GM23248 (cell line): ENCODE measurements at regions not wholly inside any gene's neighbourhood (a gene's known extent, or its start where the extent isn't known, plus 50 kb on each side); places are given as distances from the start of the nearest gene placed in this dataset.
"Not testable (repeated sequence)": the region's sequence is repeated elsewhere in the genome, so short reads cannot be mapped to it uniquely, and the experiment has no call there.

Experiments used
- DNase-seq: peaks from one replicate; pipeline ENCODE4 v3.0.0-alpha.2; 2015
- H2AFZ ChIP-seq: fragments of 200-600 bp; sonication (generic); 2 replicates; pipeline ENCODE4 v1.6.1; 2016; ENCODE audit warnings: antibody characterized with exemption
- H3F3A ChIP-seq: fragments of 200-600 bp; sonication (generic); 2 replicates; pipeline ENCODE4 v1.6.1; 2016; ENCODE audit warnings: mild to moderate bottlenecking, antibody characterized with exemption, mixed run types; ENCODE audit not compliant: insufficient read depth
- H3K27ac ChIP-seq: fragments of 200-600 bp; sonication (generic); 2 replicates; pipeline ENCODE4 v1.5.1; 2016; ENCODE audit warnings: mild to moderate bottlenecking
- H3K27me3 ChIP-seq: fragments of 200-600 bp; sonication (generic); replicated peaks from 2 replicates; pipeline ENCODE4 v1.6.1; 2016; ENCODE audit warnings: mild to moderate bottlenecking; ENCODE audit not compliant: insufficient read depth
- H3K36me3 ChIP-seq: fragments of 200-600 bp; sonication (generic); 2 replicates; pipeline ENCODE4 v1.6.1; 2016; ENCODE audit warnings: low read depth, mild to moderate bottlenecking
- H3K4me1 ChIP-seq: fragments of 200-600 bp; sonication (generic); 2 replicates; pipeline ENCODE4 v1.6.1; 2016; ENCODE audit warnings: mild to moderate bottlenecking; ENCODE audit not compliant: insufficient read depth
- H3K4me2 ChIP-seq: fragments of 200-600 bp; sonication (generic); one replicate; pipeline ENCODE4 v1.6.1; 2016; ENCODE audit warnings: mild to moderate bottlenecking; ENCODE audit not compliant: unreplicated experiment
- H3K4me3 ChIP-seq: fragments of 200-600 bp; sonication (generic); 2 replicates; pipeline ENCODE4 v1.5.1; 2016; ENCODE audit warnings: mild to moderate bottlenecking
- H3K79me2 ChIP-seq: fragments of 200-600 bp; sonication (generic); 2 replicates; pipeline ENCODE4 v1.6.1; 2016; ENCODE audit warnings: mild to moderate bottlenecking; ENCODE audit not compliant: insufficient read depth
- H3K9ac ChIP-seq: fragments of 200-600 bp; sonication (generic); 2 replicates; pipeline ENCODE4 v1.6.1; 2016; ENCODE audit warnings: mild to moderate bottlenecking
- H3K9me2 ChIP-seq: fragments of 200-600 bp; sonication (generic); 2 replicates; pipeline ENCODE4 v1.6.1; 2016; ENCODE audit warnings: mixed run types, mild to moderate bottlenecking, moderate library complexity; ENCODE audit not compliant: insufficient read depth
- H3K9me3 ChIP-seq: fragments of 200-600 bp; sonication (generic); one replicate; pipeline ENCODE4 v1.6.1; 2017; ENCODE audit warnings: low read depth
- H4K20me1 ChIP-seq: fragments of 200-600 bp; sonication (generic); 2 replicates; pipeline ENCODE4 v1.6.0; 2016; ENCODE audit not compliant: insufficient read depth
- EZH2 ChIP-seq: fragments of 200-600 bp; sonication (generic); IDR thresholded peaks from 2 replicates; pipeline ENCODE4 v1.6.1; 2018; ENCODE audit warnings: antibody characterized with exemption, mild to moderate bottlenecking; ENCODE audit not compliant: insufficient read depth, poor library complexity, severe bottlenecking
- EZH2phosphoT487 ChIP-seq: fragments of 200-600 bp; sonication (generic); IDR thresholded peaks from 2 replicates; pipeline ENCODE4 v1.6.1; 2018; ENCODE audit warnings: antibody characterized with exemption, moderate library complexity, mild to moderate bottlenecking, low read depth; ENCODE audit not compliant: insufficient read depth
- WGBS, 2 experiments: methylation state at CpG; one replicate each; pipeline ENCODE4 v1.1.6; 2015 to 2017; ENCODE audit warnings: low lambda C conversion rate in 2 of 2, low coverage in 1 of 2; ENCODE audit errors: missing lambda C conversion rate in 2 of 2; 5-methylcytosine and 5-hydroxymethylcytosine counted together
- in situ Hi-C: fragments of 300-500 bp; cut with MboI; formaldehyde crosslinking; loops from 2 replicates; pipeline ENCODE4 v1.15.0; 2020

GRCh38 chr4:12636191-12636590 lies 847.9 kb downstream of the RAB28 start:
- Histone ChIP-seq H3K4me3 (no peak overlapping the region), H3K9me3 (no peaks in the 10 kb centered on the region), H3K79me2 (no peaks in the 10 kb centered on the region), H3K27me3 (no peaks in the 10 kb centered on the region), H3F3A (no peaks in the 10 kb centered on the region), H3K4me1 (no peaks in the 10 kb centered on the region), H4K20me1 (no peaks in the 10 kb centered on the region), H3K27ac (no peak overlapping the region), H3K9me2 (no peaks in the 10 kb centered on the region), H3K36me3 (no peaks in the 10 kb centered on the region), H3K4me2 (no peak overlapping the region), H3K9ac (no peak overlapping the region), H2AFZ (no peak overlapping the region)
- DNase-seq = no peak
- in situ Hi-C loops = no loop called here
- WGBS, 2 experiments = 21 to 31% methylated on average over 5 of the region's 5 CpGs
- TF ChIP-seq EZH2phosphoT487 (no peak), EZH2 (no peak)

GRCh38 chr4:12635629-12636028 lies 848.5 kb downstream of the RAB28 start:
- Histone ChIP-seq H2AFZ (no peak overlapping the region), H3K4me1 (no peaks in the 10 kb centered on the region), H3K9ac (no peak overlapping the region), H3K79me2 (no peaks in the 10 kb centered on the region), H3K9me2 (no peaks in the 10 kb centered on the region), H3K36me3 (no peaks in the 10 kb centered on the region), H3K4me2 (no peak overlapping the region), H3K27ac (no peak overlapping the region), H3F3A (no peaks in the 10 kb centered on the region), H3K4me3 (no peak overlapping the region), H3K9me3 (no peaks in the 10 kb centered on the region), H4K20me1 (no peaks in the 10 kb centered on the region), H3K27me3 (no peaks in the 10 kb centered on the region)
- in situ Hi-C loops = no loop called here
- DNase-seq = no peak
- WGBS, 2 experiments = 31 to 46% methylated on average over 1 of the region's 1 CpG
- TF ChIP-seq EZH2phosphoT487 (no peak), EZH2 (no peak)

- H4K20me1 ChIP-seq = no peaks in the 10 kb centered on the region
- H3K4me2 ChIP-seq = no peak overlapping the region
- WGBS, 2 experiments = 2 to 3% methylated on average over 15 of the region's 15 CpGs
- H3K9ac ChIP-seq = no peak overlapping the region
- no peak overlapping the region for H2AFZ ChIP-seq
- H3K9me3 ChIP-seq = no peaks in the 10 kb centered on the region
- no peaks in the 10 kb centered on the region for H3K79me2 ChIP-seq
- H3K9me2 ChIP-seq = no peaks in the 10 kb centered on the region
- H3K27ac ChIP-seq = no peak overlapping the region
- TF ChIP-seq EZH2phosphoT487 = no peak
- no peak for TF ChIP-seq EZH2
- H3K4me1 ChIP-seq = no peaks in the 10 kb centered on the region
- no peaks in the 10 kb centered on the region for H3F3A ChIP-seq
- no peak overlapping the region for H3K4me3 ChIP-seq
- in situ Hi-C loops = no loop called here
- no peaks in the 10 kb centered on the region for H3K36me3 ChIP-seq
- DNase-seq = peak; percentile 56
- no peaks in the 10 kb centered on the region for H3K27me3 ChIP-seq
Observed at GRCh38 chr4:12633053-12633651, 851.0 kb downstream of the RAB28 start.

- TF ChIP-seq EZH2 = no peak
- no peak for TF ChIP-seq EZH2phosphoT487
Observed at GRCh38 chr4:12615822-12616221, 868.3 kb downstream of the RAB28 start.

GRCh38 chr4:12612876-12613275 lies 871.3 kb downstream of the RAB28 start:
- in situ Hi-C loops = no loop called here
- no peaks in the 10 kb centered on the region for H3F3A ChIP-seq

More at GRCh38 chr4:12615822-12616221, 868.3 kb downstream of the RAB28 start:
- 30 to 32% methylated on average over 7 of the region's 7 CpGs for WGBS, 2 experiments
- Histone ChIP-seq H3K27me3 (no peaks in the 10 kb centered on the region), H4K20me1 (no peaks in the 10 kb centered on the region), H3K27ac (no peak overlapping the region), H3K36me3 (no peaks in the 10 kb centered on the region), H3K4me2 (no peak overlapping the region), H3F3A (no peaks in the 10 kb centered on the region), H3K4me1 (no peaks in the 10 kb centered on the region), H3K9me2 (no peaks in the 10 kb centered on the region), H3K9ac (no peak overlapping the region), H3K79me2 (no peaks in the 10 kb centered on the region), H3K9me3 (no peaks in the 10 kb centered on the region), H2AFZ (no peak overlapping the region), H3K4me3 (no peak overlapping the region)
- no peak for DNase-seq
- in situ Hi-C loops = no loop called here

GRCh38 chr4:12609212-12609875 lies 874.8 kb downstream of the RAB28 start:
- WGBS, 2 experiments = 65 to 66% methylated on average over 18 to 33 of the region's 33 CpGs
- DNase-seq, H3K9me3 ChIP-seq, H3K9me2 ChIP-seq, H3F3A ChIP-seq, H3K9ac ChIP-seq, H4K20me1 ChIP-seq, H2AFZ ChIP-seq, H3K27me3 ChIP-seq, H3K4me1 ChIP-seq, in situ Hi-C loops, H3K4me2 ChIP-seq, H3K79me2 ChIP-seq, H3K27ac ChIP-seq, H3K36me3 ChIP-seq, H3K4me3 ChIP-seq: not testable (repeated sequence)

More at GRCh38 chr4:12612876-12613275, 871.3 kb downstream of the RAB28 start:
- Histone ChIP-seq H3K9me3 (no peaks in the 10 kb centered on the region), H3K4me3 (no peak overlapping the region), H3K4me2 (no peak overlapping the region), H2AFZ (no peak overlapping the region), H3K79me2 (no peaks in the 10 kb centered on the region), H4K20me1 (no peaks in the 10 kb centered on the region), H3K27me3 (no peaks in the 10 kb centered on the region), H3K36me3 (no peaks in the 10 kb centered on the region), H3K4me1 (no peaks in the 10 kb centered on the region), H3K27ac (no peak overlapping the region), H3K9me2 (no peaks in the 10 kb centered on the region), H3K9ac (no peak overlapping the region)
- no peak for DNase-seq
- 2 to 3% methylated on average over 4 of the region's 4 CpGs for WGBS, 2 experiments
- TF ChIP-seq EZH2 (no peak), EZH2phosphoT487 (no peak)
